ENCODE measurements at regions not wholly inside any gene's neighbourhood (a gene's known extent, or its start where the extent isn't known, plus 50 kb on each side); places are given as distances from the start of the nearest gene placed in this dataset.

DNA sequence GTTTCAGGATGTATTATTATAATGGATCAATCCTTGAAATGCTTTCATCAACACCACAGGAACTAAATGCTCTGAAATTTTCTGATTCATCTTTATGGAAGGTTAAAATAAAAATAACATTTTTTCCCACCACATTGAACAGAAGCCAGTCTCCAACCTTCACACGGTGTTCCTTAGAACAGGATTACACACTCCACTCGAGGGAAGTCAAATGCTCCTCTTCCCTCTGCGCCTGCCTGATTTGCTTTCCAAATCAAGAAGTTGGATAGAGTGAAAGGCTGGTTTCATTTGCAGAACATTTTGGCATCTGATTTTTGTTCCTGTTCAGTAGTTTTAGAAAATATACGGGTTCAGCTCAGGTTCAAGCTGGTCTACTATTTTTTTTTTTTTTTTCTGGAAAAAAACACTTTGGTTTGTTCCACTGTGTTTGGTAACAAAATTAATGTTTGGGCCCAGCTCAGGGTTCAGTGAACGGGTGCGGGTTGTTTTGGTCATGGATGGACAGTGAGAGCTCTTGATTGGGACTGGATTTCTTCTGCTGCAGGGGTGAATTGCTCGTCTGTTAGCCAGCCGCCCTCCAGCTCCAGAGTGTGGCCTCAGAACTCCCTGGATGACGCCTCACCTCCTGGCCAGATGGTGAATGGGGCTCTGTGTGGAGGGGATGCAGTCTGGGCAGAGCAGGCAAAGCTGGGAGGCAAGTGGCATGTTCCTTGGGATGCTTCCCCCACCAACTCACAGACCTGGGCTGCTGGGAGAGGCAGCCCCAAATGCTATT, 82.4 kb upstream of the STC2 start:
- TF ChIP-seq, protein P1, sequence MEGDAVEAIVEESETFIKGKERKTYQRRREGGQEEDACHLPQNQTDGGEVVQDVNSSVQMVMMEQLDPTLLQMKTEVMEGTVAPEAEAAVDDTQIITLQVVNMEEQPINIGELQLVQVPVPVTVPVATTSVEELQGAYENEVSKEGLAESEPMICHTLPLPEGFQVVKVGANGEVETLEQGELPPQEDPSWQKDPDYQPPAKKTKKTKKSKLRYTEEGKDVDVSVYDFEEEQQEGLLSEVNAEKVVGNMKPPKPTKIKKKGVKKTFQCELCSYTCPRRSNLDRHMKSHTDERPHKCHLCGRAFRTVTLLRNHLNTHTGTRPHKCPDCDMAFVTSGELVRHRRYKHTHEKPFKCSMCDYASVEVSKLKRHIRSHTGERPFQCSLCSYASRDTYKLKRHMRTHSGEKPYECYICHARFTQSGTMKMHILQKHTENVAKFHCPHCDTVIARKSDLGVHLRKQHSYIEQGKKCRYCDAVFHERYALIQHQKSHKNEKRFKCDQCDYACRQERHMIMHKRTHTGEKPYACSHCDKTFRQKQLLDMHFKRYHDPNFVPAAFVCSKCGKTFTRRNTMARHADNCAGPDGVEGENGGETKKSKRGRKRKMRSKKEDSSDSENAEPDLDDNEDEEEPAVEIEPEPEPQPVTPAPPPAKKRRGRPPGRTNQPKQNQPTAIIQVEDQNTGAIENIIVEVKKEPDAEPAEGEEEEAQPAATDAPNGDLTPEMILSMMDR (IDR thresholded peaks at IDR 0.05), result no peak
- TF ChIP-seq POLR2AphosphoS5 (IDR thresholded peaks at IDR 0.05) (no peak), POLR2A (IDR thresholded peaks at IDR 0.05) (no peak), EP300 (IDR thresholded peaks at IDR 0.05) (no peak)

All from stomach (tissue), 4 donors.